Peyer's patch (tissue), 4 donors: ENCODE measurements at regions not wholly inside any gene's neighbourhood (a gene's known extent, or its start where the extent isn't known, plus 50 kb on each side); places are given as distances from the start of the nearest gene placed in this dataset.

Experiments used
- DNase-seq, 3 donors: peaks; one replicate each; pipeline ENCODE4 v3.0.0-alpha.2; 2017 to 2019
- H3K27ac ChIP-seq, 4 donors: fragments of 200-600 bp; sonication (generic); one replicate each; pipeline ENCODE4 v1.5.1; 2016 to 2019
- H3K27me3 ChIP-seq, 2 donors: fragments of 200-600 bp; sonication (generic); one replicate each; pipeline ENCODE4 v1.5.1; 2019
- H3K36me3 ChIP-seq, 3 donors: fragments of 200-600 bp; sonication (generic); one replicate each; pipeline ENCODE4 v1.5.1; 2016 to 2019
- H3K4me1 ChIP-seq, 4 donors: fragments of 200-600 bp; sonication (generic); one replicate each; pipeline ENCODE4 v1.5.1; 2016 to 2019
- H3K4me3 ChIP-seq, 4 donors: fragments of 200-600 bp; sonication (generic); 1 replicate in 3 of 4; 2 replicates in 1 of 4; pipeline ENCODE4 v1.5.1; 2016 to 2019; ENCODE audit warnings: mild to moderate bottlenecking in 1 of 4
- H3K9me3 ChIP-seq, 4 donors: fragments of 200-600 bp; sonication (generic); one replicate each; pipeline ENCODE4 v1.5.1; 2016 to 2019; ENCODE audit warnings: mild to moderate bottlenecking in 1 of 4
- CTCF ChIP-seq, 6 experiments: fragments of 450-650 bp in 4 of 6; fragments of 200-600 bp in 2 of 6; sonication (generic) in 1 of 6; IDR thresholded peaks; one replicate each; pipeline ENCODE4 v1.5.1; 2017 to 2019; ENCODE audit warnings: antibody characterized with exemption in 6 of 6, mild to moderate bottlenecking in 3 of 6, moderate library complexity in 1 of 6
- POLR2A ChIP-seq, 2 donors: fragments of 450-650 bp; IDR thresholded peaks; one replicate each; pipeline ENCODE4 v1.5.1; 2017; ENCODE audit warnings: antibody characterized with exemption in 2 of 2, mild to moderate bottlenecking in 2 of 2, moderate library complexity in 2 of 2

DNA sequence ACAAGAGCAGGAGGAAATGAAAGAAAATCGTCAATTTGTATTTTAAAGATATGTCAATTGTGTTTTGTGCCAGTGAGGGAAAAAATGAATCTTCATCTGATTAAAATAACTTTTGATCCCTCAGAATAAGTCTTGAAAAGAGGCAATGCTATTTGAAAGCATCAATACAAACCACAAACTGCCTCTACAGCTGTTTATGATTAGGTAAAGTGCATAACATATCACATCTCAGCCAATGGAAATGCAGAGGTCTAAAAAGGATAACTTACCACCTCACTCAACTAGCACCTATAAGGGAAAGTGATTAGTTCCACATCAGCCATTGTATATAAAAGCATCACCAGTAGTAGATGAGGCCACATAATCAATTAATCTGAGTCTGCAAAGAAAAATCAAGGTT, 492.2 kb upstream of the CDH2 start:
- H3K36me3 ChIP-seq, result no peaks in the 10 kb centered on the region
- TF ChIP-seq POLR2A (IDR thresholded peaks at IDR 0.05), result no peak
- TF ChIP-seq CTCF (IDR thresholded peaks at IDR 0.05), result no peak
- DNase-seq, result no peak
- no peak overlapping the region for H3K27ac ChIP-seq
- H3K9me3 ChIP-seq, result no peaks in the 10 kb centered on the region
- no peak overlapping the region for H3K4me3 ChIP-seq
- no peaks in the 10 kb centered on the region for H3K27me3 ChIP-seq
- no peaks in the 10 kb centered on the region for H3K4me1 ChIP-seq

GRCh38 chr18:28666216-28666615, 489.3 kb upstream of the CDH2 start:
- Histone ChIP-seq H3K27me3 (no peaks in the 10 kb centered on the region), H3K27ac (no peak overlapping the region)
- TF ChIP-seq CTCF (IDR thresholded peaks at IDR 0.05) (no peak), POLR2A (IDR thresholded peaks at IDR 0.05) (no peak)

DNA sequence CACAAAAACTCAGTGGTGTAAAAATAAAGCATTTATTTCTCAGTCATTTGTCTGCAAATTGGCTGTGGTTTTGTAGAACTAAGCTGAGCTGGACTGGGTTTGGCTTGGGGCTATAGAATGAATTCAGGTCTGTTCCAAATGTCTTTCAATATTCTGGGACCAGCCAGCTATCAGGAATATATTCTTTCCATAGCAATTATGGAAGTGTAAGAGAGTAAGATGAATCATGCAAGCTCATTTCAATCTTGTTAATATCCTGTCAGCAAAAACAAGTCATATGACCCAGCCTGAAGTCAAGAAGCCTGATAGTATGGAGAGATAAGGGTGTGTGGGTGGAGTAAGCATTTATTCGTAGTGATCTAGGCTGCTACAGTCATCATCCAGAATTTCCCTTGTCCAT, 481.0 kb upstream of the CDH2 start:
- no peaks in the 10 kb centered on the region for H3K36me3 ChIP-seq
- TF ChIP-seq CTCF (IDR thresholded peaks at IDR 0.05) (no peak), POLR2A (IDR thresholded peaks at IDR 0.05) (no peak)
- no peaks in the 10 kb centered on the region for H3K27me3 ChIP-seq
- no peak overlapping the region for H3K4me3 ChIP-seq
- DNase-seq, result no peak
- no peak overlapping the region for H3K27ac ChIP-seq
- no peaks in the 10 kb centered on the region for H3K4me1 ChIP-seq
- no peaks in the 10 kb centered on the region for H3K9me3 ChIP-seq

More at GRCh38 chr18:28666216-28666615, 489.3 kb upstream of the CDH2 start:
- Histone ChIP-seq H3K4me3 (no peak overlapping the region), H3K4me1 (no peaks in the 10 kb centered on the region), H3K9me3 (no peaks in the 10 kb centered on the region), H3K36me3 (no peaks in the 10 kb centered on the region)
- no peak for DNase-seq

GRCh38 chr18:28652654-28653053, 475.7 kb upstream of the CDH2 start:
- H3K27ac ChIP-seq, result no peak overlapping the region
- H3K9me3 ChIP-seq, result no peaks in the 10 kb centered on the region
- no peaks in the 10 kb centered on the region for H3K27me3 ChIP-seq
- DNase-seq, result no peak
- no peaks in the 10 kb centered on the region for H3K4me1 ChIP-seq
- no peaks in the 10 kb centered on the region for H3K36me3 ChIP-seq
- TF ChIP-seq POLR2A (IDR thresholded peaks at IDR 0.05), result no peak
- no peak for TF ChIP-seq CTCF (IDR thresholded peaks at IDR 0.05)
- H3K4me3 ChIP-seq, result no peak overlapping the region

DNA sequence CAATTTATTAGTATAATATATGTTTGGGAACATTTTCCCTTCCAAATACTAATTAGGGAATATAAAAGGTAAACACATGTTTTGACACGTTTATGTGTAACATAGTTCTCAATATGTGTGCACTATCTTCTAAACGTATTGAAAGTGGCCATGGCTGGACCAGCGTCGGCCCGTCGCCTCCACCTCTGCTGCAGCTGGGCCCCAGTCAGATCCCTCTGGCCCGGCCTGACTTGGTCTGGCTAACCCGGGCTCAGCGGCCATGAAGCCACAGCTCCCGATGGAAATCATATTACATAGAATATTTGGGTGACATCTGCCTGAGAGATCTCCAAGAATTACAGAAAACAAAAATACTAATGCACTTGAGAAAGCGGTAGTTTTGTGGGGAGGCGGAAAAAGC, 474.4 kb upstream of the CDH2 start:
- no peaks in the 10 kb centered on the region for H3K36me3 ChIP-seq
- no peaks in the 10 kb centered on the region for H3K9me3 ChIP-seq
- DNase-seq, result no peak
- H3K4me3 ChIP-seq, result no peak overlapping the region
- no peak for TF ChIP-seq POLR2A (IDR thresholded peaks at IDR 0.05)
- TF ChIP-seq CTCF (IDR thresholded peaks at IDR 0.05), result no peak
- H3K27ac ChIP-seq, result no peak overlapping the region
- H3K27me3 ChIP-seq, result no peaks in the 10 kb centered on the region
- no peaks in the 10 kb centered on the region for H3K4me1 ChIP-seq

- Histone ChIP-seq H3K4me3 (no peak overlapping the region), H3K4me1 (no peaks in the 10 kb centered on the region), H3K27me3 (no peaks in the 10 kb centered on the region), H3K27ac (no peak overlapping the region), H3K9me3 (no peaks in the 10 kb centered on the region), H3K36me3 (no peaks in the 10 kb centered on the region)
- no peak for DNase-seq
- TF ChIP-seq POLR2A (IDR thresholded peaks at IDR 0.05) (no peak), CTCF (IDR thresholded peaks at IDR 0.05) (no peak)
Measured at GRCh38 chr18:28650860-28651259, 473.9 kb upstream of the CDH2 start.
